SK-N-SH (cell line): ENCODE measurements at regions not wholly inside any gene's neighbourhood (a gene's known extent, or its start where the extent isn't known, plus 50 kb on each side); places are given as distances from the start of the nearest gene placed in this dataset.

Experiments
- CTCF ChIA-PET: fragments of 300-600, 350-600 bp; formaldehyde crosslinking; extraction: SDS; loops from one replicate; lab custom pipeline; 2021; lab: Yijun Ruan, JAX
- POLR2A ChIA-PET: fragments of 350-600 bp; sonication (Branson Sonifier 250); formaldehyde crosslinking; extraction: SDS; loops from one replicate; lab custom pipeline; 2020; ENCODE audit warnings: antibody characterized with exemption, inconsistent platforms; lab: Yijun Ruan, JAX
- DNase-seq: peaks from one replicate; pipeline ENCODE4 v3.0.0; 2012
- H2AFZ ChIP-seq: fragments of 200-600 bp; sonication (generic); 2 replicates; pipeline ENCODE4 v1.8.1; 2016; ENCODE audit warnings: antibody characterized with exemption, mild to moderate bottlenecking, low read depth
- H3F3A ChIP-seq: fragments of 200-600 bp; sonication (generic); replicated peaks from 2 replicates; pipeline ENCODE3; 2016; ENCODE audit warnings: antibody characterized with exemption, mild to moderate bottlenecking; ENCODE audit not compliant: insufficient read depth
- H3K27ac ChIP-seq, 2 experiments: fragments of 200-500 bp in 1 of 2; fragments of 200-600 bp in 1 of 2; sonication (Bioruptor generic) in 1 of 2; sonication (generic), shearing (Covaris generic) in 1 of 2; 2 replicates each; pipeline versions ENCODE4 v1.5.1 to v1.6.1; 2014 to 2016; ENCODE audit warnings: low read depth in 2 of 2, inconsistent platforms in 1 of 2, low read length in 1 of 2, mild to moderate bottlenecking in 1 of 2, mixed read lengths in 1 of 2
- H3K27me3 ChIP-seq: fragments of 200-600 bp; sonication (generic), shearing (Covaris generic); 2 replicates; pipeline ENCODE4 v1.6.1; 2016; ENCODE audit warnings: mixed run types; ENCODE audit not compliant: insufficient read depth
- H3K36me3 ChIP-seq, 2 experiments: fragments of 200-500 bp in 1 of 2; fragments of 200-600 bp in 1 of 2; sonication (Bioruptor generic) in 1 of 2; sonication (generic) in 1 of 2; replicated peaks in 1 of 2; 2 replicates each; pipeline versions ENCODE3 to v1.5.1; 2014 to 2016; ENCODE audit warnings: low read length in 1 of 2, mild to moderate bottlenecking in 1 of 2; ENCODE audit not compliant: insufficient read depth in 2 of 2, control insufficient read depth in 1 of 2
- H3K4me1 ChIP-seq, 2 experiments: fragments of 200-500 bp in 1 of 2; fragments of 200-600 bp in 1 of 2; sonication (Bioruptor generic) in 1 of 2; sonication (generic), shearing (Covaris generic) in 1 of 2; 2 replicates each; pipeline versions ENCODE4 v1.5.1 to v1.6.1; 2014 to 2016; ENCODE audit warnings: low read depth in 1 of 2, low read length in 1 of 2, mixed run types in 1 of 2; ENCODE audit not compliant: insufficient read depth in 2 of 2, control insufficient read depth in 1 of 2
- H3K4me2 ChIP-seq: fragments of 200-600 bp; sonication (generic), shearing (Covaris generic); 2 replicates; pipeline ENCODE4 v1.6.1; 2017; ENCODE audit warnings: mixed run types
- H3K4me3 ChIP-seq, 2 experiments: fragments of 200-500 bp in 1 of 2; fragments of 200-600 bp in 1 of 2; sonication (Bioruptor generic) in 1 of 2; sonication (generic), shearing (Covaris generic) in 1 of 2; 2 replicates each; pipeline versions ENCODE4 v1.5.1 to v1.8.1; 2014 to 2016; ENCODE audit warnings: low read depth in 2 of 2, inconsistent platforms in 1 of 2, low read length in 1 of 2, mild to moderate bottlenecking in 1 of 2, mixed read lengths in 1 of 2, moderate library complexity in 1 of 2
- H3K79me2 ChIP-seq: fragments of 200-600 bp; sonication (generic); 2 replicates; pipeline ENCODE4 v1.8.1; 2017; ENCODE audit warnings: mild to moderate bottlenecking; ENCODE audit not compliant: insufficient read depth
- H3K9ac ChIP-seq: fragments of 200-600 bp; sonication (generic); 2 replicates; pipeline ENCODE4 v1.6.1; 2017; ENCODE audit warnings: mixed run types
- H3K9me2 ChIP-seq: fragments of 200-600 bp; sonication (generic); 2 replicates; pipeline ENCODE4 v1.6.1; 2017; ENCODE audit warnings: mixed run types
- H3K9me3 ChIP-seq: fragments of 200-600 bp; sonication (generic); 2 replicates; pipeline ENCODE4 v1.6.1; 2017; ENCODE audit warnings: mixed run types, mild to moderate bottlenecking, moderate library complexity
- H4K20me1 ChIP-seq: fragments of 200-600 bp; sonication (generic); 2 replicates; pipeline ENCODE4 v1.6.1; 2017; ENCODE audit warnings: mild to moderate bottlenecking, mixed run types; ENCODE audit not compliant: insufficient read depth
- CTCF ChIP-seq: fragments of 200-600 bp; sonication (generic); IDR thresholded peaks from 2 replicates; pipeline ENCODE4 v1.6.1; 2017; ENCODE audit warnings: antibody characterized with exemption, mild to moderate bottlenecking, moderate library complexity
- ELF1 ChIP-seq: IDR thresholded peaks from 2 replicates; pipeline ENCODE4 v1.4.0; 2012
- GATA2 ChIP-seq: sonication (generic); formaldehyde crosslinking; IDR thresholded peaks from 2 replicates; pipeline ENCODE4 v1.5.0; 2020; ENCODE audit warnings: mild to moderate bottlenecking, missing genetic modification reagents
- IRF3 ChIP-seq: fragments of 150-350 bp; IDR thresholded peaks from 2 replicates; pipeline ENCODE4 v1.6.1; 2016; ENCODE audit warnings: mild to moderate bottlenecking, low read depth, low read length
- MXI1 ChIP-seq: IDR thresholded peaks from 2 replicates; pipeline ENCODE4 v1.6.1; 2012; ENCODE audit warnings: mild to moderate bottlenecking, low read depth, low read length, improper control_type of control experiment
- NFIC ChIP-seq: IDR thresholded peaks from 2 replicates; pipeline ENCODE4 v1.4.0; 2012; ENCODE audit warnings: borderline replicate concordance
- POLR2AphosphoS5 ChIP-seq: IDR thresholded peaks from 2 replicates; pipeline ENCODE4 v1.6.1; 2012; ENCODE audit warnings: low read depth, low read length
- REST ChIP-seq: IDR thresholded peaks from 2 replicates; pipeline ENCODE4 v1.6.1; 2012; ENCODE audit warnings: mild to moderate bottlenecking, low read depth, low read length, moderate library complexity
- TAF1 ChIP-seq: IDR thresholded peaks from 2 replicates; pipeline ENCODE4 v1.6.1; 2012; ENCODE audit warnings: low read depth, mild to moderate bottlenecking, low read length, moderate library complexity, borderline replicate concordance
- USF2 ChIP-seq: fragments of 150-350 bp; IDR thresholded peaks from 2 replicates; pipeline ENCODE4 v1.6.1; 2017; ENCODE audit warnings: antibody characterized with exemption, low read length, low read depth, borderline replicate concordance
- WGBS: methylation state at CpG from one replicate; pipeline ENCODE4 v1.1.6; 2017; ENCODE audit warnings: low lambda C conversion rate; 5-methylcytosine and 5-hydroxymethylcytosine counted together

GRCh38 chr5:174545926-174546325 lies 178.5 kb upstream of the MSX2 start:
- POLR2A ChIA-PET: no interaction called here
- Histone ChIP-seq H3K9ac (no peak overlapping the region), H3F3A (no peaks in the 10 kb centered on the region), H3K9me2 (no peaks in the 10 kb centered on the region)
- TF ChIP-seq REST (no peak), NFIC (no peak), IRF3 (no peak), TAF1 (no peak), ELF1 (no peak), CTCF (no peak), USF2 (no peak), MXI1 (no peak)
- TF ChIP-seq, all 33 proteins: peak for 0
- no peak for DNase-seq
- CTCF ChIA-PET: interaction anchor here (0.9 kb wide), 1 partner anchor 18 kb away, joined by 3 read pairs; no protein-coding TSS in a partner anchor
- H3K36me3 ChIP-seq: no peaks in the 10 kb centered on the region
- H3K4me2 ChIP-seq: no peak overlapping the region
- H3K9me3 ChIP-seq: no peaks in the 10 kb centered on the region
- peaks cover 0 to 8% of the 10 kb centered on the region in 2 experiments; a peak in 1 of 4 replicates for H3K4me1 ChIP-seq
- H3K79me2 ChIP-seq: no peaks in the 10 kb centered on the region
- no peaks in the 10 kb centered on the region; the same call in 1 of the 2 replicates for H3K27me3 ChIP-seq
- H3K27ac ChIP-seq: no peak overlapping the region
- WGBS: 90% methylated on average over 3 of the region's 3 CpGs
- H3K4me3 ChIP-seq: no peak overlapping the region
- H2AFZ ChIP-seq: no peak overlapping the region
- H4K20me1 ChIP-seq: no peaks in the 10 kb centered on the region

GRCh38 chr5:174547814-174548213 lies 176.6 kb upstream of the MSX2 start:
- no peak overlapping the region for H3K9ac ChIP-seq
- POLR2A ChIA-PET: no interaction called here
- no peak overlapping the region for H3K4me2 ChIP-seq
- no peaks in the 10 kb centered on the region for H3K9me2 ChIP-seq
- no peaks in the 10 kb centered on the region for H4K20me1 ChIP-seq
- H3K36me3 ChIP-seq: no peaks in the 10 kb centered on the region
- H3K4me3 ChIP-seq: no peak overlapping the region
- no peaks in the 10 kb centered on the region for H3K79me2 ChIP-seq
- H2AFZ ChIP-seq: no peak overlapping the region
- no peak overlapping the region for H3K27ac ChIP-seq
- DNase-seq: peak; percentile 57
- 22% methylated on average over 7 of the region's 7 CpGs for WGBS
- peaks cover 0 to 8% of the 10 kb centered on the region in 2 experiments; a peak in 1 of 4 replicates for H3K4me1 ChIP-seq
- TF ChIP-seq POLR2AphosphoS5: no peak
- peak; percentile 58 for TF ChIP-seq GATA2 (CRISPR knock-in tag)
- H3F3A ChIP-seq: no peaks in the 10 kb centered on the region
- H3K27me3 ChIP-seq: no peaks in the 10 kb centered on the region; the same call in 1 of the 2 replicates
- no peaks in the 10 kb centered on the region for H3K9me3 ChIP-seq
- CTCF ChIA-PET: interaction anchor here (1.0 to 2.6 kb wide), 2 partner anchors 13 to 34 kb away, joined by 3 to 9 read pairs; no protein-coding TSS in a partner anchor
